Neural cell (in vitro differentiated cells): ENCODE measurements at regions not wholly inside any gene's neighbourhood (a gene's known extent, or its start where the extent isn't known, plus 50 kb on each side); places are given as distances from the start of the nearest gene placed in this dataset.

Experiments
- H2AFZ ChIP-seq: fragments of 200-600, 300-800 bp; sonication (generic), shearing (Covaris generic); 2 replicates; pipeline ENCODE4 v1.6.0; 2014; ENCODE audit warnings: low read depth, mild to moderate bottlenecking, antibody characterized with exemption, low read length, moderate library complexity
- H3F3A ChIP-seq: fragments of 200-600 bp; shearing (Covaris generic); 2 replicates; pipeline ENCODE4 v1.6.1; 2016; ENCODE audit warnings: mild to moderate bottlenecking, moderate library complexity, mixed read lengths, antibody characterized with exemption, low read length; ENCODE audit not compliant: insufficient read depth, poor library complexity, severe bottlenecking
- H3K27ac ChIP-seq: fragments of 200-600, 300-800 bp; sonication (generic), shearing (Covaris generic); 2 replicates; pipeline ENCODE4 v1.5.1; 2014; ENCODE audit warnings: mild to moderate bottlenecking, low read length, moderate library complexity
- H3K27me3 ChIP-seq: fragments of 300-800, 200-600 bp; sonication (generic), shearing (Covaris generic); 2 replicates; pipeline ENCODE4 v1.6.0; 2014; ENCODE audit warnings: mild to moderate bottlenecking, low read depth, low read length, moderate library complexity; ENCODE audit not compliant: insufficient read depth
- H3K36me3 ChIP-seq: fragments of 300-800, 200-600 bp; sonication (generic), shearing (Covaris generic); 2 replicates; pipeline ENCODE4 v1.5.1; 2014; ENCODE audit warnings: mild to moderate bottlenecking, antibody characterized with exemption, low read length, moderate library complexity; ENCODE audit not compliant: insufficient read depth
- H3K4me2 ChIP-seq: fragments of 300-800, 200-600 bp; sonication (generic), shearing (Covaris generic); 2 replicates; pipeline ENCODE4 v1.6.0; 2014; ENCODE audit warnings: mild to moderate bottlenecking, low read length
- H3K4me3 ChIP-seq: fragments of 300-800, 200-600 bp; sonication (generic), shearing (Covaris generic); 2 replicates; pipeline ENCODE4 v1.5.1; 2014; ENCODE audit warnings: mild to moderate bottlenecking, low read length, moderate library complexity
- H3K79me2 ChIP-seq: fragments of 200-600 bp; shearing (Covaris generic); replicated peaks from 2 replicates; pipeline ENCODE4 v1.6.0; 2014; ENCODE audit warnings: mild to moderate bottlenecking, low read length, moderate library complexity; ENCODE audit not compliant: insufficient read depth
- H3K9ac ChIP-seq: fragments of 300-800, 200-600 bp; sonication (generic), shearing (Covaris generic); 2 replicates; pipeline ENCODE4 v1.6.1; 2016; ENCODE audit warnings: mild to moderate bottlenecking, low read length, mixed read lengths
- H3K9me2 ChIP-seq: fragments of 200-600 bp; shearing (Covaris generic); 2 replicates; pipeline ENCODE4 v1.6.1; 2016; ENCODE audit warnings: mild to moderate bottlenecking, low read length, mixed read lengths; ENCODE audit not compliant: insufficient read depth
- H3K9me3 ChIP-seq: fragments of 200-600, 300-800 bp; sonication (generic), shearing (Covaris generic); 2 replicates; pipeline ENCODE4 v1.6.1; 2016; ENCODE audit warnings: mild to moderate bottlenecking, mixed run types, low read length, moderate library complexity, mixed read lengths
- H4K20me1 ChIP-seq: fragments of 200-600 bp; shearing (Covaris generic); 2 replicates; pipeline ENCODE4 v1.6.1; 2016; ENCODE audit warnings: mild to moderate bottlenecking, mixed run types; ENCODE audit not compliant: insufficient read depth
- EP300 ChIP-seq: fragments of 450-650 bp; conservative IDR thresholded peaks from 2 replicates; pipeline ENCODE4 v1.6.1; 2014; ENCODE audit warnings: antibody characterized with exemption, mild to moderate bottlenecking, moderate library complexity; ENCODE audit not compliant: poor library complexity, severe bottlenecking
- EZH2 ChIP-seq: fragments of 200-600, 300-800 bp; shearing (Covaris generic), sonication (generic); IDR thresholded peaks from 2 replicates; pipeline ENCODE4 v1.6.1; 2014; ENCODE audit warnings: antibody characterized with exemption, low read length, borderline replicate concordance, mild to moderate bottlenecking; ENCODE audit not compliant: insufficient read depth, poor library complexity, severe bottlenecking
- MXI1 ChIP-seq: fragments of 450-650 bp; conservative IDR thresholded peaks from 2 replicates; pipeline ENCODE4 v1.6.1; 2014; ENCODE audit warnings: antibody characterized with exemption, mild to moderate bottlenecking; ENCODE audit not compliant: poor library complexity, severe bottlenecking
- POLR2AphosphoS5 ChIP-seq: IDR thresholded peaks from 2 replicates; pipeline ENCODE4 v1.6.1; 2012
- RAD21 ChIP-seq: fragments of 450-650 bp; conservative IDR thresholded peaks from 2 replicates; pipeline ENCODE4 v1.6.1; 2014; ENCODE audit warnings: antibody characterized with exemption, mild to moderate bottlenecking, moderate library complexity
- SMC3 ChIP-seq: fragments of 450-650 bp; conservative IDR thresholded peaks from 2 replicates; pipeline ENCODE4 v1.6.1; 2014; ENCODE audit warnings: antibody characterized with exemption, mild to moderate bottlenecking, moderate library complexity; ENCODE audit not compliant: poor library complexity
- TAF1 ChIP-seq: IDR thresholded peaks from 2 replicates; pipeline ENCODE4 v1.6.1; 2012; ENCODE audit warnings: low read depth
- TF ChIP-seq, protein P1 (sequence below): fragments of 450-650 bp; IDR thresholded peaks from 2 replicates; pipeline ENCODE4 v1.5.1; 2014; ENCODE audit warnings: antibody characterized with exemption, mild to moderate bottlenecking, moderate library complexity; ENCODE audit not compliant: poor library complexity, severe bottlenecking
- TF ChIP-seq, protein P2 (sequence below): IDR thresholded peaks from 2 replicates; pipeline ENCODE4 v1.6.1; 2012; ENCODE audit warnings: borderline replicate concordance

DNA sequence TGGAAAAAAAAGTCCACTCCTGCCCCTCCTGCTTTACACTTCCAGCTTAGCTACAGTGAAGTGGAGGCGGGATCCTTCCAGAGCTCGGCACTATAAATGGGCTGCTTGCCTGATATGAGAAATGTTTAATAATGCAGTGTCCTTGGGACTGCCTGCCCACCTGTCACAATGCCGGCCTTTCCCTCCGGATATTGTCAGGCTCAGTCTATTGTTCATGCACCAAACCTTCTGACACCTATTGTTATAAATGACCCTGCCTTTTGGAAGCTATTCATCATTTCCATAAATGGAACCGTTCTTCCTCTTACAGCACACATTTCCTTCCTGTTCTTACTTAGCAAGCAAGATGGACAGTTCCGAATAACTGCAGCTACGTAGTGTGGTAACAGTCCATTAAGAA is 146.3 kb downstream of the DMAC1 start:
- H3K9me2 ChIP-seq, result no peaks in the 10 kb centered on the region
- H3K4me2 ChIP-seq, result no peak overlapping the region
- H3F3A ChIP-seq, result no peaks in the 10 kb centered on the region
- peak overlapping the region; percentile 30 for H3K27ac ChIP-seq
- H2AFZ ChIP-seq, result no peak overlapping the region
- no peaks in the 10 kb centered on the region for H3K9me3 ChIP-seq
- H3K4me3 ChIP-seq, result no peak overlapping the region
- no peaks in the 10 kb centered on the region for H3K79me2 ChIP-seq
- H3K36me3 ChIP-seq, result no peaks in the 10 kb centered on the region
- no peak overlapping the region for H3K9ac ChIP-seq
- peak; percentile 50 for TF ChIP-seq EP300
- TF ChIP-seq TAF1, result no peak
- no peak for TF ChIP-seq MXI1
- no peaks in the 10 kb centered on the region for H3K27me3 ChIP-seq
- no peaks in the 10 kb centered on the region for H4K20me1 ChIP-seq

DNA sequence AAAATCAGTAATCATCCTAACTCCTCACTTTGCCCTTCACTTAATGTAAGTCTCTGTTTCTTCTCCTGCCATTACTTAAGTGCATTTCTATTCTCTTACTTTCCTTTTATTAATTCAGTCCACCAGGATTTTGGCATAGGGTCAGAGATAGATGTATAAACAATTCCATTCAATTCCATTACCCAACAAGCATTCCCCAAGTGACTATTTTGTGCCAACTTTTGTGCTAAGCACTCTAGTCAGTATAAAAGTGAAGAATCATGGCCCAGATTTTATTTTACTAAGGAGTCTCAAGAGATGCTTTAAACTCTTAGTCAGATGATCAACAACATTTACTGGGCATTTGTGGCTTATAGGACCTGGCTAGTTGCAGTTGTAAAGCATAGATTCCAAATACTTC is 159.3 kb downstream of the DMAC1 start:
- Histone ChIP-seq H3K4me3 (no peak overlapping the region), H3K79me2 (no peaks in the 10 kb centered on the region), H3K27me3 (no peaks in the 10 kb centered on the region), H3K4me2 (no peak overlapping the region), H3K9me2 (no peaks in the 10 kb centered on the region), H3K36me3 (no peaks in the 10 kb centered on the region), H2AFZ (no peak overlapping the region), H3K27ac (no peak overlapping the region), H3K9ac (no peak overlapping the region), H3F3A (no peaks in the 10 kb centered on the region), H4K20me1 (no peaks in the 10 kb centered on the region), H3K9me3 (no peaks in the 10 kb centered on the region)
- TF ChIP-seq SMC3, result no peak

- Histone ChIP-seq H3K9me3 (no peaks in the 10 kb centered on the region), H3K27me3 (no peaks in the 10 kb centered on the region), H3K27ac (no peak overlapping the region), H3K4me3 (no peak overlapping the region), H3K36me3 (no peaks in the 10 kb centered on the region), H3K9ac (no peak overlapping the region), H3K79me2 (no peaks in the 10 kb centered on the region), H3F3A (no peaks in the 10 kb centered on the region), H3K4me2 (no peak overlapping the region), H3K9me2 (no peaks in the 10 kb centered on the region), H2AFZ (no peak overlapping the region), H4K20me1 (no peaks in the 10 kb centered on the region)
- TF ChIP-seq, protein P1, sequence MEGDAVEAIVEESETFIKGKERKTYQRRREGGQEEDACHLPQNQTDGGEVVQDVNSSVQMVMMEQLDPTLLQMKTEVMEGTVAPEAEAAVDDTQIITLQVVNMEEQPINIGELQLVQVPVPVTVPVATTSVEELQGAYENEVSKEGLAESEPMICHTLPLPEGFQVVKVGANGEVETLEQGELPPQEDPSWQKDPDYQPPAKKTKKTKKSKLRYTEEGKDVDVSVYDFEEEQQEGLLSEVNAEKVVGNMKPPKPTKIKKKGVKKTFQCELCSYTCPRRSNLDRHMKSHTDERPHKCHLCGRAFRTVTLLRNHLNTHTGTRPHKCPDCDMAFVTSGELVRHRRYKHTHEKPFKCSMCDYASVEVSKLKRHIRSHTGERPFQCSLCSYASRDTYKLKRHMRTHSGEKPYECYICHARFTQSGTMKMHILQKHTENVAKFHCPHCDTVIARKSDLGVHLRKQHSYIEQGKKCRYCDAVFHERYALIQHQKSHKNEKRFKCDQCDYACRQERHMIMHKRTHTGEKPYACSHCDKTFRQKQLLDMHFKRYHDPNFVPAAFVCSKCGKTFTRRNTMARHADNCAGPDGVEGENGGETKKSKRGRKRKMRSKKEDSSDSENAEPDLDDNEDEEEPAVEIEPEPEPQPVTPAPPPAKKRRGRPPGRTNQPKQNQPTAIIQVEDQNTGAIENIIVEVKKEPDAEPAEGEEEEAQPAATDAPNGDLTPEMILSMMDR, result no peak
Measured at GRCh38 chr9:7639471-7639870, 160.1 kb downstream of the DMAC1 start.

DNA sequence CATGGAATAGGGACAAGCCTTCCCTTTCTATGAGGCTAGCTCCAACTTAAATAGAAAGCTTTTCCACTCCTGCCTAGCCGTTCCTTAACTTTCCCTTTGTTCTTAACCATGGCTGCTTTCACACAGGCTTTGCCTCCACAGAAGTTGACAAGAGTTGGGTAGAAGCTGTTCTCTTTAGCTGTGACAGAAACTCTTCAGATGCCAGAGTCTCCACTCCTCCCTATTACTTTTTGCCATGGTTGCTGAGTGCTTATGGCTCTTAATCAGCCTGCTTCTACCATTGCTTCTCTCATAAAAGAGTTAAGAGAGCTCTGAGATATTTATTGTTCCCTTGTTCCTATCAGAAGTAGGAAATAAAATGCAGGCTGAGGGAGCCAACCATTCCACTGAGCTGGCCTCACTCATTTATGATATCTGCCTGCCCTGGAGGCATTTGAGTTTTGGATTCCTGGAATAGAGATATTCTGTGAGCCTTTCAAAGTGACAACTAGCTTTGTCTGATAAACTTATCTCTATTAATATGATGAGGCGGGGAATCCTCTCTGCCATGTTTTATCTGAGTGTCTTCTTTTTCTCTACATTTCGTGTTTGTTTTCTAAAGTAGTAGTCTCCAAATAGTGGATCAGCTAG is 162.6 kb downstream of the DMAC1 start:
- Histone ChIP-seq H3K9me2 (no peaks in the 10 kb centered on the region), H3K4me2 (no peak overlapping the region), H3K27ac (no peak overlapping the region), H3K36me3 (no peaks in the 10 kb centered on the region), H3K79me2 (no peaks in the 10 kb centered on the region), H3K9me3 (no peaks in the 10 kb centered on the region), H4K20me1 (no peaks in the 10 kb centered on the region), H3K27me3 (no peaks in the 10 kb centered on the region), H3F3A (no peaks in the 10 kb centered on the region), H3K9ac (no peak overlapping the region), H2AFZ (no peak overlapping the region), H3K4me3 (no peak overlapping the region)
- TF ChIP-seq, protein P2, sequence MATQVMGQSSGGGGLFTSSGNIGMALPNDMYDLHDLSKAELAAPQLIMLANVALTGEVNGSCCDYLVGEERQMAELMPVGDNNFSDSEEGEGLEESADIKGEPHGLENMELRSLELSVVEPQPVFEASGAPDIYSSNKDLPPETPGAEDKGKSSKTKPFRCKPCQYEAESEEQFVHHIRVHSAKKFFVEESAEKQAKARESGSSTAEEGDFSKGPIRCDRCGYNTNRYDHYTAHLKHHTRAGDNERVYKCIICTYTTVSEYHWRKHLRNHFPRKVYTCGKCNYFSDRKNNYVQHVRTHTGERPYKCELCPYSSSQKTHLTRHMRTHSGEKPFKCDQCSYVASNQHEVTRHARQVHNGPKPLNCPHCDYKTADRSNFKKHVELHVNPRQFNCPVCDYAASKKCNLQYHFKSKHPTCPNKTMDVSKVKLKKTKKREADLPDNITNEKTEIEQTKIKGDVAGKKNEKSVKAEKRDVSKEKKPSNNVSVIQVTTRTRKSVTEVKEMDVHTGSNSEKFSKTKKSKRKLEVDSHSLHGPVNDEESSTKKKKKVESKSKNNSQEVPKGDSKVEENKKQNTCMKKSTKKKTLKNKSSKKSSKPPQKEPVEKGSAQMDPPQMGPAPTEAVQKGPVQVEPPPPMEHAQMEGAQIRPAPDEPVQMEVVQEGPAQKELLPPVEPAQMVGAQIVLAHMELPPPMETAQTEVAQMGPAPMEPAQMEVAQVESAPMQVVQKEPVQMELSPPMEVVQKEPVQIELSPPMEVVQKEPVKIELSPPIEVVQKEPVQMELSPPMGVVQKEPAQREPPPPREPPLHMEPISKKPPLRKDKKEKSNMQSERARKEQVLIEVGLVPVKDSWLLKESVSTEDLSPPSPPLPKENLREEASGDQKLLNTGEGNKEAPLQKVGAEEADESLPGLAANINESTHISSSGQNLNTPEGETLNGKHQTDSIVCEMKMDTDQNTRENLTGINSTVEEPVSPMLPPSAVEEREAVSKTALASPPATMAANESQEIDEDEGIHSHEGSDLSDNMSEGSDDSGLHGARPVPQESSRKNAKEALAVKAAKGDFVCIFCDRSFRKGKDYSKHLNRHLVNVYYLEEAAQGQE, result no peak
- no peak for TF ChIP-seq MXI1
- no peak for TF ChIP-seq EZH2
- no peak for TF ChIP-seq TAF1
- TF ChIP-seq EP300, result no peak
- TF ChIP-seq, protein P1, result no peak
- TF ChIP-seq RAD21, result no peak
- TF ChIP-seq POLR2AphosphoS5, result no peak
- TF ChIP-seq SMC3, result no peak
